ENCODE measurements at regions not wholly inside any gene's neighbourhood (a gene's known extent, or its start where the extent isn't known, plus 50 kb on each side); places are given as distances from the start of the nearest gene placed in this dataset.

GRCh38 chr17:73943416-73944110, 259.9 kb upstream of the RPL38 start:
- TF ChIP-seq TAF1 (IDR thresholded peaks at IDR 0.05; ENCODE audit: borderline replicate concordance, insufficient read depth, low read length), result no peak
- no peak for TF ChIP-seq SIN3A (IDR thresholded peaks at IDR 0.05; ENCODE audit: borderline replicate concordance, insufficient read depth, low read length)

Measured in PFSK-1 (cell line).